GM19324 (cell line): ENCODE measurements at regions not wholly inside any gene's neighbourhood (a gene's known extent, or its start where the extent isn't known, plus 50 kb on each side); places are given as distances from the start of the nearest gene placed in this dataset.

ENCODE experiments used
- ATAC-seq: cut with Tn5 transposase; IDR thresholded peaks from one replicate; pipeline ENCODE4 v1.9.1; 2021; ENCODE audit warnings: mild to moderate bottlenecking, moderate library complexity; ENCODE audit not compliant: unreplicated experiment, low FRiP score

DNA sequence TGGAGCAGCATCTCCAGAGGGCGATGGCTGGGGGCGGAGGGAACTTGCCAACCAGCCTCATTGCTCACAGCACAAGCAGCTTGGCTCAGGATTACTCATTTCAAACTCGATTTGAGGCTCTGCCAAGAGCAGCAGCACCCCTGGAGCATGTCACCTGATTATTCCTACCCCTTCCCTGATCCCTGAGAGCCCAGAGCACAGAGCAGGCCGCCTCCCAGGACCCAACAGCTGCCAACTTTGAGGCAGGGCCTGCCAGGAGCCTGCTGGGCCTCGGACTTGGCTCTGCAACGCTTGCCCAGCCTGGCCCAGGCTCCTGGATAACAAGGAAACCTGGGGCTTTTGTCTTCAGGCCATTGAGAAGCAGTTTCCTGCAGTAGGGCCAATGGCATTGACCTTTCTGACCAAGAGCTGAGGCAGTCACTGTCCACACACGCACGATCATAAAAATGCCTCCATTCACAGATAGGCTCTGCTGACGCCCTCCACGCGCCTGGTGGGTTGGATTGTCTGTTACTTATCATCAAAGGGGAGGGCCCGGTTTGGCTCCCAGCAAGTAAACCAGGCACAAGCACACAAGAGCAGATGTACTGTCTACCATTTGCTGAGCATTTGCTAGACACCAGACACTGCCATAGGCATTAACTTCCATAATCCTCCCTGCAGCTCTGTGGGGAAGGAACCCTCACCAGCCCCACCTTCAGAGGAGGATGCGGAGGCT lies 406.6 kb upstream of the EEF2KMT start:
- no peak for ATAC-seq

- no peak for ATAC-seq
Measured at GRCh38 chr16:5502944-5503343, 405.3 kb upstream of the EEF2KMT start.

DNA sequence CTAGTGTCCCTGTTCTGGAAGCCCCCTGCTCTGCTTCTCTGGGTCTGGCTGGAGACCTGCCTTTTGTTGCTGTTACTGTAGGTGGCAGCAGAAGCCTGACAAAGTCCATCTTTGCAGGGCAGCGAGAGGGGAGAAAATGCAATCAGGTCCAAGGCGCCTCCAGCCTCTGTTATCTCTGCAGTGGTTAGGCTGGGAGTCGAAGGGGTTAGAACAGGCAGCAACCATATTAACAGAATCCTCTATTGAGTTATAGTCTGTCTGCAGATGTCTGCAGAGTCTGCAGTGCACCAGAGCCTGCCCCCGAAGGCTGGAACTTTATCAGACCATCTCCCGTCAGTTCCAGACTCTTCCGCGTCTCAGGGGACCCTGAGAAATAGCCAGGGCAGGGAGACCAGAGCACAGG lies 404.9 kb upstream of the EEF2KMT start:
- ATAC-seq = no peak

- no peak for ATAC-seq
Measured at GRCh38 chr16:5500526-5500925, 402.9 kb upstream of the EEF2KMT start.

DNA sequence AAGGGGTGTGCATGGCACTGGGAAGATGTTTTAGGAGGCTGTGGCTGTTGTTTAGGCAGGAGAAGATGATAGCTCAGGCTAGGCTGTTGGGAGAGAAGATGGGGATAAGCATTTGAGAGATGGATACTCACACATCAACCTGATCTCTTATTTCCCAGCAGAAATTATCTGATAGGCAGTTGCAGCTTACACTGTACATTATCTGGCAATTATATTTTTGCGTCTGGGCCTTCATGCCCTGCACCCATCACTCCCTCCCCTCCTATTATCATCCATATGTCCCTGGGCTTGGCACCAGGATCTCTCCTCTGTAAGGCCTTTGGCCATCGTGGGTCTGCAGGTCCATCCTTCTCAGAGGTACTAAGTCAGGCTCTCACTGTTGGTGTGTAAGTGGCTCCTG lies 401.0 kb upstream of the EEF2KMT start:
- ATAC-seq = no peak

- no peak for ATAC-seq
Measured at GRCh38 chr16:5496013-5496412, 398.4 kb upstream of the EEF2KMT start.

DNA sequence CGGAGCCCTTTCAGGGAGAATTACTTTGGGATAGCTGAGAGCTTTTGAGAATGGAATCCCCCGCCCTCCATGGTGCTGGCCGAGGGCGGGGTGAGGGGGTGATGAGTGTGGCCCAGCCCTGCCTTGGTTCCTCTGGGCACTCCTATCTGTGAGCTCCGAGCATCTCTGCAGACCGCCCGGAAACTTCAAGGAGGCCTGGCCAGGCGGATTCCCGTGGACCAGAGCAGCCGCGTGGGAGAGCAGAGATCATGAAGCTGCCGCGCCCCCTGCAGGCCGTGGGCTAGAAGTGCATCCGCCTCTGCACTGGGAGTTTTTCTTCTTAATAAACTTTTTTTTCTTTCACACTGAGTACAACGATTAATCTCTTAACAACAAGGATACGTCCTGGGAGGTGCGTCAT lies 392.9 kb upstream of the EEF2KMT start:
- ATAC-seq = no peak

DNA sequence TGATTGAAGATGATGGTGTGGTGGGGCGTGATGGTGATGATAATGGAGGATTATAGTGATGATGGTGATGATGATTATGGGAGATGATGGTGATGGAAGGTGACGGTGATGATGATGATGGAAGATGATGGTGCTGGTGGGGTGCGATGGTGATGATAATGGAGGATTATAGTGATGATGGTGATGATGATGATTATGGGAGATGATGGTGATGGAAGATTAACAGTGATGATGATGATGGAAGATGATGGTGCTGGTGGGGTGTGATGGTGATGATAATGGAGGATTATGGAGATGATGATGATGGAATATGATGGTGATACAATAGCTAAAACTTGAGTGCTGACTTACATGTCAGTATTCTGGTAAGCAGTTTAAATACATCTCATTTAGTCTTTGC lies 391.0 kb upstream of the EEF2KMT start:
- no peak for ATAC-seq

DNA sequence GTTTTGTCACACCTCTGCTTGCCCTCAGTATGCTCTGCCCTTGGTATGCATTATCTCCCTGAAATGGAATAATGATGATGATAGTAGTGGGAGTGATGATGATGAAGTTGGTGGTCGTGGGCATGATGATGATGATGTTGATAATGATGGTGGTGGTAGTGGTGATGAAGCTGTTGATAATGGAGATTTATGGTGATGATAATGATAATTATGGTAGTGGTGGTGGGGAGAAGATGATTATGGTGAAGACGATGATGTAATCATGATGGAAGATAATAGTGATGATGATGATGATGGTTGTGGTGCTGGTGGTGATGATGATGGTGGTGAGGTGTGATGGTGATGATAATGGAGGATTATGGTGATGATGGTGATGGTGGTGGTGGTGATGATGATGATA lies 390.1 kb upstream of the EEF2KMT start:
- ATAC-seq = no peak

GRCh38 chr16:5482256-5482655 lies 384.7 kb upstream of the EEF2KMT start:
- ATAC-seq = no peak

GRCh38 chr16:5480431-5481195 lies 383.0 kb upstream of the EEF2KMT start:
- ATAC-seq = no peak

DNA sequence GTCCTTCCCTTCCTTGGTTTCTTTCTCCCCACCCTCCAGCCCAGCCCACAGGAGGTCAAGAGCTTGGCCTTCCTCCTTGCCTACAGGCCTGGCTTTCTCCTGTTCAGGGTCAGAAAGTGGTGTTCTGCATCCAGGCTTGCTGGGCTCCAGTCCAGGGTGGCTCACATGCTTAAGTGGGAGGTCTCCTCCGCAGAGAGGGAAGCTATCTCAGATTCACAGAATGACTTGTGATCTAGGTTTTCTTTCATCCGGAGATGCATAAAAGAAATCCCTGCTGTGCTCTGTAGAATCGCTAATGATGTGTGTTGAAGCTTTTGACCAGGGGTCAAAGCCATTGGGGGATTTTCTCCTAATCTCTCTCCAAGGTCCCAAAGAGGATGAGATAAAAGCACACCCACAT lies 382.3 kb upstream of the EEF2KMT start:
- ATAC-seq = no peak

GRCh38 chr16:5478036-5478435 lies 380.4 kb upstream of the EEF2KMT start:
- no peak for ATAC-seq

DNA sequence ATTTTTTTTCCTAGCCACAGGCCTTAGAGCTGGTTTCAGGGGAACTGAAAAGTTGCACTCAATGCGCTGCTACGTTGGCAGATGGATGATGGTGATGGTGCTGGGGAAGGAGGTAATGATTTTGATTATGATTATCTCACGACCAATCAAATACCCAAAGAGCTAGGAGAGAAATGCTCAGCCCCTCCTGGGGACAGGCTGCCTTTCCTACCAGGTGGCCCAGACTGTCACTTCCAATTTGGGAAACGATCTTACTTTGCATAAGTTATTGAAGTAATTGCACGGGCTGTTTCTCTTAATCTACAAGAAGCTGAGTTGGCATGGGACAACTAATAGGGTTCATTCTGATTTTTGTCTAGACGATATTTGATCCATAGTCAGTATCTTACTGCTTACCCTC lies 379.7 kb upstream of the EEF2KMT start:
- no peak for ATAC-seq

DNA sequence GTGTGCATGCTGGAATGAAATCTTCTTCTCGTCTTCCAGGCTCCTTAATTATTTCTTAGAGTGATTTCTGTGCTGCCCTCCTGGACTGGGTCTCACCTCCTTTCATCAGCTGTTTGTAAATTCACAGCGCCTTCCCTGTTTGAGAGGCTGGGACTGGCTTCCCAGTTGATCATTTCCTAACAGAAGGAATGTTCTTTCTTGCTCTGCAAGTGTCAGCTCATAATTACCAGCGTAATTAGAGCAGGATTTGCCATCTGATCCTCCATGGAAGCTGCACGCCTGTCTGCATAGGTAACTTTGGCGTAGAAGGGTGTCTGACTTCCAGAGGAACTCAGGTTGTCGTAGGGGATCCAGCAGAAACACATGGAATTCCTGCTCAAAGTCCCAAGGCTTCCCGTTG lies 375.0 kb upstream of the EEF2KMT start:
- ATAC-seq = no peak

GRCh38 chr16:5468488-5468887 lies 370.9 kb upstream of the EEF2KMT start:
- ATAC-seq = no peak

- no peak for ATAC-seq
Measured at GRCh38 chr16:5467552-5467951, 370.0 kb upstream of the EEF2KMT start.

DNA sequence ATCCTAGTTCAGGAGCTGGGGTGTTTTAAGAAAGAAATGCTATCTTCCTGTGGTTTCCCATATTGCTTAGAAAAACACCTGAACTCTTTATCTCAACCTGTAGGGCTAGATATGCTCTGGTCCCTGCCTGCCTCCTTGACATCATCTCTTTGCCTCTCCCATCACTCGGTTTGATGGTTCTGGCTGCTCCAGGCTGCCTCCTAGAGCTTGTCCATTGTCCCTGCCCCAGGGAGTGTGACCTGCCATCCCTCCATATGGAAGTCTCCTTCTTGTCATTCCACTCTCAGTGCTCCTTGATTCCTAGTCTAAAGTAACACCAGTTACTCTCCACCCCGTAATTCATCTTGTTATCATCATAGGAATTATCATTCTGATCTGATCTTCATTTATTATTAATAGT lies 369.0 kb upstream of the EEF2KMT start:
- no peak for ATAC-seq

DNA sequence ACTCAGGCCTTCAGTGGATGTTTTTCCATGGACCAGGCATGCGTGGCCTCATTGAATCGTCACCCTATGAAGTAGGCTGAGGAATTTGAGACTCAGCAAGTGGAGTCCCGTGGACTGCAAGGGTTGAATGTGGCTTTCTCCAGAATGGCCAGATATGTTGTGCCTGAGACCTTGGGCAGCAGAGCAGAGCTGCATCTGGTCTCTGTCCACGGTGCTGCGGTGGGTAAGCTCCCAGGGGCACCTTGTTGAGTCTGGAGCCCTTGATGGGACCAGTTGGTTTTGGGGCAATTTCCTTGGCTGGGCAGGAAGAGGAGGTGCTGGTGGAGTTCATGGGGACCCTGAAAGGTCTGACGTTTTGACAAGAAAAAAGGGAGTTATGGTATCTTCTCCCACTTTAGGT lies 368.1 kb upstream of the EEF2KMT start:
- ATAC-seq = no peak

- no peak for ATAC-seq
Measured at GRCh38 chr16:5463820-5464219, 366.2 kb upstream of the EEF2KMT start.

- no peak for ATAC-seq
Measured at GRCh38 chr16:5461574-5461973, 364.0 kb upstream of the EEF2KMT start.

- no peak for ATAC-seq
Measured at GRCh38 chr16:5461141-5461540, 363.5 kb upstream of the EEF2KMT start.
